PFSK-1 (cell line): ENCODE measurements at regions not wholly inside any gene's neighbourhood (a gene's known extent, or its start where the extent isn't known, plus 50 kb on each side); places are given as distances from the start of the nearest gene placed in this dataset.

Source experiments
- POLR2AphosphoS5 ChIP-seq: IDR thresholded peaks from 2 replicates; pipeline ENCODE4 v1.6.1; 2012; ENCODE audit warnings: low read depth, mild to moderate bottlenecking, control low read depth, low read length, moderate library complexity
- REST ChIP-seq, 2 experiments: IDR thresholded peaks; 2 replicates each; pipeline versions ENCODE4 v1.6.1 to v1.8.0; 2011 to 2012; ENCODE audit warnings: low read depth in 2 of 2, low read length in 2 of 2, control low read depth in 1 of 2, inconsistent platforms in 1 of 2, mild to moderate bottlenecking in 1 of 2, moderate library complexity in 1 of 2; ENCODE audit not compliant: insufficient read depth in 1 of 2
- SIN3A ChIP-seq: IDR thresholded peaks from 2 replicates; pipeline ENCODE4 v1.6.1; 2012; ENCODE audit warnings: mild to moderate bottlenecking, low read length, moderate library complexity, borderline replicate concordance; ENCODE audit not compliant: insufficient read depth

GRCh38 chr3:194203482-194204041 is 67.6 kb downstream of the HES1 start:
- TF ChIP-seq POLR2AphosphoS5 (no peak), SIN3A (no peak), REST (IDR thresholded peaks at IDR 0.05; ENCODE audit: insufficient read depth in 1 of 2, low read depth in 2 of 2, low read length in 2 of 2) (no peak)
